Mucosa of gallbladder (tissue), 1 donor: ENCODE measurements at regions not wholly inside any gene's neighbourhood (a gene's known extent, or its start where the extent isn't known, plus 50 kb on each side); places are given as distances from the start of the nearest gene placed in this dataset.

Source experiments
- DNase-seq: peaks from one replicate; pipeline ENCODE4 v3.0.0-alpha.2; 2020; ENCODE audit warnings: low spot score
- donor health status: DM: no; HTN: no; CAD: no.

GRCh38 chr20:21575981-21576740 lies 62.3 kb upstream of the NKX2-2 start:
- no peak for DNase-seq

- no peak for DNase-seq
Measured at GRCh38 chr20:21575167-21575566, 61.3 kb upstream of the NKX2-2 start.

GRCh38 chr20:21574443-21574842 lies 60.6 kb upstream of the NKX2-2 start:
- DNase-seq = no peak

GRCh38 chr20:21573259-21573658 lies 59.4 kb upstream of the NKX2-2 start:
- no peak for DNase-seq

- no peak for DNase-seq
Measured at GRCh38 chr20:21571841-21572690, 58.2 kb upstream of the NKX2-2 start.

- DNase-seq = no peak
Measured at GRCh38 chr20:21570285-21570992, 56.6 kb upstream of the NKX2-2 start.

GRCh38 chr20:21569586-21569985 lies 55.7 kb upstream of the NKX2-2 start:
- no peak for DNase-seq

GRCh38 chr20:21564127-21564773 lies 50.4 kb upstream of the NKX2-2 start:
- no peak for DNase-seq
